Neuron (in vitro differentiated cells): ENCODE measurements at regions not wholly inside any gene's neighbourhood (a gene's known extent, or its start where the extent isn't known, plus 50 kb on each side); places are given as distances from the start of the nearest gene placed in this dataset.
A peak's percentile ranks its signal among the peaks of the same experiment; 100 is the strongest.

Experiments used
- H2AFZ ChIP-seq: one replicate; pipeline ENCODE4 v1.6.1; 2013; ENCODE audit warnings: low read depth, mild to moderate bottlenecking, inconsistent platforms, low read length, moderate library complexity
- H3K27me3 ChIP-seq: one replicate; pipeline ENCODE4 v1.6.1; 2013; ENCODE audit warnings: low read length; ENCODE audit not compliant: insufficient read depth
- H3K36me3 ChIP-seq: one replicate; pipeline ENCODE4 v1.6.1; 2013; ENCODE audit warnings: low read length; ENCODE audit not compliant: insufficient read depth
- H3K4me1 ChIP-seq: one replicate; pipeline ENCODE4 v1.6.1; 2013; ENCODE audit warnings: low read length; ENCODE audit not compliant: insufficient read depth
- H3K4me3 ChIP-seq: 2 replicates; pipeline ENCODE4 v1.5.1; 2013; ENCODE audit warnings: mild to moderate bottlenecking, low read length, moderate library complexity
- H3K9me3 ChIP-seq: one replicate; pipeline ENCODE4 v1.6.1; 2013; ENCODE audit warnings: low read length

DNA sequence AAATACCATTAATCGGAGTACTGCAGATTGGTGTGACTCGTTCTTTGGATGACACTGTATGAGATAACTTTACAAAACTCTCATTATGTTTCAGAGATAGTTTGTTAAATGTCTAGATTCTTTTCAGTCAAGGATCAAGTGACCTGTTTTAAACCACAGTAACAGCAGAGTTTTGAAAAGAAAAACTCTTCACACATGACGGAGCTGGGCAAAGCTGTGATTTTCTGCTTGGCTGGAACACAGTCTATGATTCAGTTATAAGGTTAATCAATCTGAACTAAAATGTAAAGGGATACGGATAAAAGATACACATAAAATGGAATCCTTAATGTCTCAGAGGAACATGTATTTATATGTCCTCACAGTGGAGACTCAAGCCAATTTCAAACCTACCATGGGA, 573.2 kb downstream of the PRKD1 start:
- Histone ChIP-seq H3K9me3 (no peaks in the 10 kb centered on the region), H3K4me3 (no peak overlapping the region), H3K4me1 (no peaks in the 10 kb centered on the region), H3K27me3 (no peaks in the 10 kb centered on the region), H3K36me3 (no peaks in the 10 kb centered on the region), H2AFZ (no peak overlapping the region)

DNA sequence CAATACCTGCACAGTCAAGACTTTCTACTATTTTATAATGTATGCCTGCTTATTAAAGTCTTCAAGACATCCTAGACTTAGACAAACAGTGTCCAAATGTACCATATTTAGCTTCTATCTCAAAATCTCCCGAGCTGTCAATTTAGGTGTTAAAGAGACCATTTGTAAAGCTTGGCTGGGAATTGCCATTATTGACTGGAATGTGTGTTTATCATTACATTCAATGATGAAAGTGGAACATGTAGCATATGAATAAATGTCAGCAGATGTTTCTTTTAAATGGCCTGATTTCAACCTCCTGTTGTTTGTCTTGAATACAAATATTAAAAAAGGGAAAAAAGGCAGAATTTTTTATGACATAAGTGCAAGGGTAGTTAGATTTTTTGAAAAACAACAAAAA, 572.3 kb downstream of the PRKD1 start:
- Histone ChIP-seq H3K4me3 (no peak overlapping the region), H3K36me3 (no peaks in the 10 kb centered on the region), H3K27me3 (no peaks in the 10 kb centered on the region), H2AFZ (no peak overlapping the region), H3K4me1 (no peaks in the 10 kb centered on the region), H3K9me3 (no peaks in the 10 kb centered on the region)

DNA sequence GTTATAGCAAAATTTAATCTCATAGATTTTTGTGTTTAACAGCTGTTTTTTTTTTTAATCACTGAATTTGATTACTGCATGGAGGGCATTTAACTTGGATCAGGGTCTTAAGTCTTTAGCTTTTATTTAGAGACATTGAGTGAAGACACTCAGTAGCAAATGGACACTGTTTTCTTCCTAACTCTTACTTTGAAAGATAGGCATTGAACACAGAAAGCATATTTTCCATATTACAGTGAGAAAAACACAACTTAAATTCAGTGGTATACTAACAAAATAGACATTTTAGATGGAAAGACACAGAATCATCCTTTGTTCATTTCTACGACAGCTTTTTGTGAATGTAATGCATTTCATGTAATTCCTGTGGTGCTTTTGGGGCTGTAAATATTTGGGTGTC, 571.8 kb downstream of the PRKD1 start:
- H3K36me3 ChIP-seq = no peaks in the 10 kb centered on the region

DNA sequence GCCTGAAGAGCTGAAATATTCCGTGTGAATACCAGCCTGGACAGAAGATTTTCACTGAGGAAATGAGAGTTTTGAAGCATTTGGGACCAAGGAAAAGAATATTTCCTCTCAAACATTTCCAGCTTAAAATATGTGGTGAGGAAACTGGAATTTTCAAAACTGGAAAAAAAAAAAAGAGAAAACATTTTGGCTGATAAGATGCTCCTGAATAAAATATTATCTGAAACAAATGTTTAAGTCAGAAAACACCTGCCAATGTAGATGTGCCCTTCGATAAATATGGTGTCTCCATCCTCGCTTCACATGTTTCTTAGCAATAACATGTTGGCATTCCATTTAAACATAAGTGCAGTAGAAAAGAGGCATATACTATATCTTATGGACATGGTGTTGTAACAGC, 567.0 kb downstream of the PRKD1 start:
- Histone ChIP-seq H3K4me3 (no peak overlapping the region), H3K27me3 (no peaks in the 10 kb centered on the region), H3K4me1 (no peaks in the 10 kb centered on the region), H3K36me3 (no peaks in the 10 kb centered on the region), H2AFZ (no peak overlapping the region), H3K9me3 (no peaks in the 10 kb centered on the region)

More for the DNA sequence above, 571.8 kb downstream of the PRKD1 start:
- Histone ChIP-seq H2AFZ (no peak overlapping the region), H3K4me3 (no peak overlapping the region), H3K4me1 (no peaks in the 10 kb centered on the region), H3K9me3 (no peaks in the 10 kb centered on the region), H3K27me3 (no peaks in the 10 kb centered on the region)

DNA sequence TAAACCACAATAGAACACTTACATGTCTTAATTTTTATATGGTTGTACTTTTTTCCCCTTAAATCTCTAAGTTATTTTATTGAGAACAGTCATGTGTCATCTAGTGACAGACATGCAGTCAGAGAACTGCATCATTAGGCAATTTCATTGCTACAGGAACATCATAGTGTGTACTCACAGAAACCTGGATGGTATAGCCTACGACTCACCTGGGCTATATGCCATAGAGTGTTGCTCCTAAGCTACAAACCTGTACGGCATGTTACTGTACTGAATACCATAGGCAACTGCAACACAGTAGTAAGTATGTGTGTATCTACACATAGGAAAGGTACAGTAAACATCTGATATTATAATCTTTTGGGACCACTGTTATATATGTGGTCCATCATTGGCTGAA, 557.6 kb downstream of the PRKD1 start:
- Histone ChIP-seq H3K36me3 (no peaks in the 10 kb centered on the region), H3K27me3 (peaks cover 3% of the 10 kb centered on the region)

DNA sequence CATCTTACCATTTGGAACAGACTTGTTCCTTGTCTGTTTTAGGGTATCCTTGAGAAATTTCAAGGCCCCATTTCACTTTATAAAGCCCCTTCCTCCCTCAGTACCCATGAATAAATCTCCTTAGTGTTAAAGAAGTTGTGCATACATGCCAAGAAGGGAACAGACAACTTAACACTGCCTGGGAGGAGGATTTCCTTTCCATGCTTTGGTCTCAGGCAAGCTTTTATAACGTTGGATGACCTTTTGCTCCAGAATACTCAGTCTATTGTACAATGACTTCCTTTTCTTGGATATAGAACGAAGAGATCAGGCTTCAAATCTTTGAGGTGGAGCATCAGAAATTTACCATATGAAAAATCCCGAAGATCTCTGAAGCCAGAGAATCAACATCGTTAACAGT, 551.4 kb downstream of the PRKD1 start:
- no peaks in the 10 kb centered on the region for H3K36me3 ChIP-seq
- no peaks in the 10 kb centered on the region for H3K9me3 ChIP-seq
- H2AFZ ChIP-seq = no peak overlapping the region
- no peak overlapping the region for H3K4me3 ChIP-seq
- H3K4me1 ChIP-seq = peaks cover 3% of the 10 kb centered on the region
- H3K27me3 ChIP-seq = no peaks in the 10 kb centered on the region

More for the DNA sequence above, 557.6 kb downstream of the PRKD1 start:
- Histone ChIP-seq H3K4me1 (no peaks in the 10 kb centered on the region), H3K9me3 (no peaks in the 10 kb centered on the region), H3K4me3 (no peak overlapping the region), H2AFZ (no peak overlapping the region)

DNA sequence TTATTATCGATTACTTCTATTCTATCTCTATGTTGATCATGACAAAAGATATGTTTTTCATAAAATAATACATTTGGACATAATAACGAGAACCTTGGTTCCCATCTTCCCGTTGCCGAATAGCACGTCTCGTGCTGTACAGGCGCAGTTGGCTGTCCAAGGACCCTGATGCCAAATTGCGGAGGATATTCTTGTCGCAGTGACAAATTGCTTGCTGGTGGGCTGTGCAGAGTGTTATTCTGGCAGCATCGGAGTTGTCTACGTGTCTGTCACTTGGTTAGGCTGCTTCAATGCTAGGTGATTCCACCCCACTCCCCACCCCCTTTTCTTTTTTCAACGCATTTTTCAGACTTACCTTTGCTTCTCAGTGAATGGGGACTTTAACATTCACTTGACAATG, 546.8 kb downstream of the PRKD1 start:
- no peak overlapping the region for H3K4me3 ChIP-seq
- no peaks in the 10 kb centered on the region for H3K27me3 ChIP-seq
- no peak overlapping the region for H2AFZ ChIP-seq
- H3K9me3 ChIP-seq = no peaks in the 10 kb centered on the region
- no peaks in the 10 kb centered on the region for H3K36me3 ChIP-seq
- peaks cover 3% of the 10 kb centered on the region for H3K4me1 ChIP-seq

DNA sequence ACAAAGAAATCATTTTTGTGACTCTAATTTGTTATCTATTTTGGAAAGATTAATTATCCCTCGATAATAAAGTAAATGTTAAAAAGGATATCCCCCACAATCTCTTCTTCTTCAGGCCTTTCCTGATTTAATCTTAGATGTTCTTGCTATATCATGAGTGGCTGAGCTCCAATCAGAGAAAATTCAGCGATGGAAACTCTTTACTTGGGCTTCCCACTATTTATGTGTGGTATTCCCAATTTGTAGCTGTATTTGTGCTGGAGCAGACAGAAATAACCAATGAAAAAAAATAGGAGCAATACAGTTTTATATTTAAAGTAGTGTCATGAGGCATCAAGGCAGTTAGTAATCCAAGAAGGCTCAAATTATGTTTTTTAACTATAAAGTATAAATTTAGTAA, 539.1 kb downstream of the PRKD1 start:
- Histone ChIP-seq H3K9me3 (no peaks in the 10 kb centered on the region), H3K4me3 (no peak overlapping the region), H3K36me3 (no peaks in the 10 kb centered on the region), H3K4me1 (peaks cover 44% of the 10 kb centered on the region), H2AFZ (no peak overlapping the region), H3K27me3 (peaks cover 2% of the 10 kb centered on the region)

DNA sequence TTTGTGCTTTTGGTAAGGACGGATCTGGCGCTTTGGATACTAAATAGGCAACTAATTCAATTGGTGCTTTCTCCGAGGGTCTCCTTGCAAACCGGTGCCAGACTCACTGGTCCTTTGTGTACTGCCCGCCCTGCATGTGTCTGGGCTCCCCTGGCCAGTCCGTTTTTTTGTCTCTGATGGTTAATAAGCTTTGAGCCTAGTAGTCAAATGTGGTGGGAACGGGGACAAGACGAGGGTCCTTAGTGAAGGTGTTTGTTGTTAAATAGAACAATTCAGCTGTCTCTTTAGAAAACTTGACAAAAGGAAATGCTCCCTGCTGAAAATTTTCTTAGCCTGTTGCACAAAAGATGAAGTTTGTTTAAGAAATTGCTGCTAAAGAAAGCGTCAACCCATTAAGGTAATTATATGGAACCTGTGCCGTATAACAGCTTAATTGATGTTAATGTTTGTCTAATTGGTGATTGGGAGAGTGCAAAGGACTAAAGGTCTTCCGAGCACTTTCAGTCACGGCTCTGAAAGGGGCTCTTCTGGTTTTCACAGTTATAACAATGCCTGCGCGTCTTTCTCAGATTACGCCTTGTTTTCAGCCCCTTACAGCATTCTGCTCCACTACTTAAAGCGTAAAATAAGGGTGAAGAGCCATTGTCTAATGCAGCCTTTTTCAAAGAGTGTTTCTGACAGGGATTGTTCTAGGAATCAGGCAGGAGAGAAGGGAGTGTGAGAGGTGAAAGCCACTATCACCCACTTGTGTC, 537.4 kb downstream of the PRKD1 start:
- H3K4me1 ChIP-seq = peaks cover 48% of the 10 kb centered on the region

DNA sequence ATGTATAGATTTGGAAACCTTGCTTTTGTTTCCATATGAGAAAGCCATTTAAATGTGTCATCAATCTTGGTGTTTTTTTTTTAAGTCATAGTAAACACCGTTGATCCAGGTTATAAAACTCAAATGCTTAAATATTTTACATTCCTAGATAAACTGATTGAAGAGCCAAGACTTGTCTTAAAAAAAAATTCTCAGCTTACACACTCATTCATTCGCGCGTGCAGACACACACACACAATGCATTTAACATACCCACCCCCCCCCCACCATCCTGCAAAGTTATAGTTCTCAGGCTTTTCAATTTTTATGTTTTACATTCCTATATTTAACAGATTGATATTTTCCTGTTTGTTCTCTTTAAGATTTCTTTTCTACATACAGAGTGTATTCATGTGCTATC, 536.4 kb downstream of the PRKD1 start:
- peaks cover 2% of the 10 kb centered on the region for H3K27me3 ChIP-seq
- peaks cover 48% of the 10 kb centered on the region for H3K4me1 ChIP-seq
- H3K36me3 ChIP-seq = no peaks in the 10 kb centered on the region
- no peak overlapping the region for H2AFZ ChIP-seq
- no peak overlapping the region for H3K4me3 ChIP-seq
- H3K9me3 ChIP-seq = no peaks in the 10 kb centered on the region

More for the DNA sequence above, 537.4 kb downstream of the PRKD1 start:
- peak overlapping the region; percentile 82 for H2AFZ ChIP-seq
- peak overlapping the region; percentile 22 for H3K4me3 ChIP-seq
- H3K36me3 ChIP-seq = no peaks in the 10 kb centered on the region
- no peaks in the 10 kb centered on the region for H3K9me3 ChIP-seq
- peaks cover 2% of the 10 kb centered on the region for H3K27me3 ChIP-seq

DNA sequence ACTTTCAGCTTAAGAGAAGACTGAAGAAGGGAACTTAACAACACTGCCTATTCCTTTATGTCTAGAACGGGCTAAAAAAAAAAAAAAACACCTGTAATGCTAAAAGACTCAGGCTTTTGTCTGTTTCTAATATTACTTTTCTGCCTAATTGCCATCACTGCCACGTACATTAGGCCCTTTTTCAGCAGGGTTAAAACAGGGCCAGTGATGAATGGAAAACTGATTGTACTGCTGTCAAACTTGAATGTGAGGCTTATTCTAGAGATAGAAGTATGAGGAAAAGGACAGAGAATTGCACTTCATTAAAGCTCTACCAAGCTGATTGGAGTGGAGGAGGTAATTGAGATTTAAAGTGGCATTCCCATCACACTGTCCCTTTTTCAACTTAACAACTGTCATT, 535.8 kb downstream of the PRKD1 start:
- Histone ChIP-seq H3K27me3 (peaks cover 2% of the 10 kb centered on the region), H3K4me3 (no peak overlapping the region), H3K9me3 (no peaks in the 10 kb centered on the region), H3K36me3 (no peaks in the 10 kb centered on the region), H3K4me1 (peaks cover 48% of the 10 kb centered on the region), H2AFZ (no peak overlapping the region)

DNA sequence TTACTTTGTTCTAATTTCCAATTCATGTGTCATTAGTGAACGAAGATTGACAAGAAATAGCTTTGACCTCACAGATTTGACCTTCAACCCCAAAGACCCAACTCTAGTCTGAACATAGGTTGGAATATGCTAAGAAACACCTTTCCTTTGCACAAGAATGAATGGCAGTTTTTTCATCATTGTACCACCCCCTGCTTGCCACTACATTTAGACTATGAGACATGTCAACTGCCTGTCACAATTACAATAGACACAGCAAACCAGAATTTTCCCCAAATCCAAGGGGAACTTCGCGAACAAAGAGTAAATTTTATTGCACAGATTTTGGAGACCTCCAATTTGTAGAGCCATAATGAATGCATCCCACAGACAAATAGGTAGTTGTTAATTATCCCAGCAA, 535.4 kb downstream of the PRKD1 start:
- Histone ChIP-seq H3K4me1 (peaks cover 48% of the 10 kb centered on the region), H3K36me3 (no peaks in the 10 kb centered on the region), H3K4me3 (no peak overlapping the region), H2AFZ (no peak overlapping the region), H3K9me3 (no peaks in the 10 kb centered on the region), H3K27me3 (peaks cover 2% of the 10 kb centered on the region)

DNA sequence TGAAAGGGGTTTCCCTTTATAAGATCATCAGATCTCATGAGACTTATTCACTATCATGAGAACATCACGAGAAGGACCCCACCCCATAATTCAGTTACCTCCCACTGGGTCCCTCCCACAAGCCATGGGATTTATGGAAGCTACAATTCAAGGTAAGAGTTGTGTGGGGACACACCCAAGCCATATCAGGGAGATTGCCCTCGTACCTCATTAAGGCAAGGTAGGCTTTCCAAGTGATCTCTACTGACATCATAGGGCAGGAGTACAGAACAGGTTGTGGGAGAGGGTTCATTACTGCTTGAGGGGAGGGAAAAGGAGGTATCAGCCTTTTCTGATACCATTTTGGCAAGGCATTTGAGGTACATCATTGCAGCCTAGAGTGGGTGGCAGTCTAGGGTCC, 524.6 kb downstream of the PRKD1 start:
- Histone ChIP-seq H3K4me1 (no peaks in the 10 kb centered on the region), H3K36me3 (no peaks in the 10 kb centered on the region)

DNA sequence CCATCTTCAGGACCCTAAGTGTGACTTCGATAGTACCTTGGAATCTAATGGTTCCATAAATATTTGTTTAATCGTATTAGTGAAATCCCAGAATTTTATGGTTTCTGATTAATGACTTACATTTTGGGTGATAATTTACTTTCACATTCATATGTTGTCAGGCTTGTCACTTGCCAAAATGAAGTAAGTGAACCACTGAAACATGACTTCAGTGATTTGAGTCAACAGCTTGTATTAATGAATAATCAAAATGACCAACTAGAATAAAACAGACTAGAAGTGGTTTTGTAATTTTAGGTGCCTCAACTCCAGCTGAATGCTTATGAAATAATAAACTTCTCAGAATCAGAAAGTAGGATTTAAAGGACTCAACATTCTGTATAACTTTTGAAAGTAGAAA, 517.1 kb downstream of the PRKD1 start:
- no peaks in the 10 kb centered on the region for H3K4me1 ChIP-seq
- H2AFZ ChIP-seq = no peak overlapping the region
- H3K36me3 ChIP-seq = no peaks in the 10 kb centered on the region
- H3K4me3 ChIP-seq = no peak overlapping the region
- no peaks in the 10 kb centered on the region for H3K9me3 ChIP-seq
- H3K27me3 ChIP-seq = no peaks in the 10 kb centered on the region

More for the DNA sequence above, 524.6 kb downstream of the PRKD1 start:
- H3K9me3 ChIP-seq = no peaks in the 10 kb centered on the region
- no peak overlapping the region for H2AFZ ChIP-seq
- H3K27me3 ChIP-seq = no peaks in the 10 kb centered on the region
- H3K4me3 ChIP-seq = no peak overlapping the region
